ENCODE measurements at regions not wholly inside any gene's neighbourhood (a gene's known extent, or its start where the extent isn't known, plus 50 kb on each side); places are given as distances from the start of the nearest gene placed in this dataset.

DNA sequence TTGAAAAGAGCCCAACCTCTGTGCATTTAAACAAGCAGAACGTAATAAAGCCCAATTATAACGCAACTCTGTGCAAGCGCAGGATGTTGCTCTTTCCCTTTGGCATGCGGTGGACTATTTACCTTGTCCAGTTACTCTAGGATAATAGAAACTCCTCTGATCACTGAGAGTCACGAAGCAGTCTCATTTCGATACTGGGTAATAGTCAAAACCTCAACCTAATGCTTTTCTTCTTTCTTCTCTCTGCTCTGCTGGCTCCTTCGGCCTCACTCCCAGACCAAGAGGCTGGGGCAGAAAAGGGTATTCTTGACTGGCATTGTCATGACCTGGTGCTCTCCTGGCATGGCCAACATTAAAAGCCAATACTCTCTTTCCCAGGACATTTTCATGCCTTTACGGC is 89.7 kb upstream of the GCFC2 start:
- TF ChIP-seq, protein P1, sequence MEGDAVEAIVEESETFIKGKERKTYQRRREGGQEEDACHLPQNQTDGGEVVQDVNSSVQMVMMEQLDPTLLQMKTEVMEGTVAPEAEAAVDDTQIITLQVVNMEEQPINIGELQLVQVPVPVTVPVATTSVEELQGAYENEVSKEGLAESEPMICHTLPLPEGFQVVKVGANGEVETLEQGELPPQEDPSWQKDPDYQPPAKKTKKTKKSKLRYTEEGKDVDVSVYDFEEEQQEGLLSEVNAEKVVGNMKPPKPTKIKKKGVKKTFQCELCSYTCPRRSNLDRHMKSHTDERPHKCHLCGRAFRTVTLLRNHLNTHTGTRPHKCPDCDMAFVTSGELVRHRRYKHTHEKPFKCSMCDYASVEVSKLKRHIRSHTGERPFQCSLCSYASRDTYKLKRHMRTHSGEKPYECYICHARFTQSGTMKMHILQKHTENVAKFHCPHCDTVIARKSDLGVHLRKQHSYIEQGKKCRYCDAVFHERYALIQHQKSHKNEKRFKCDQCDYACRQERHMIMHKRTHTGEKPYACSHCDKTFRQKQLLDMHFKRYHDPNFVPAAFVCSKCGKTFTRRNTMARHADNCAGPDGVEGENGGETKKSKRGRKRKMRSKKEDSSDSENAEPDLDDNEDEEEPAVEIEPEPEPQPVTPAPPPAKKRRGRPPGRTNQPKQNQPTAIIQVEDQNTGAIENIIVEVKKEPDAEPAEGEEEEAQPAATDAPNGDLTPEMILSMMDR (IDR thresholded peaks at IDR 0.05): no peak
- ATAC-seq (ENCODE audit: low FRiP score) (no peak), DNase-seq (ENCODE audit: low spot score) (no peak)

DNA sequence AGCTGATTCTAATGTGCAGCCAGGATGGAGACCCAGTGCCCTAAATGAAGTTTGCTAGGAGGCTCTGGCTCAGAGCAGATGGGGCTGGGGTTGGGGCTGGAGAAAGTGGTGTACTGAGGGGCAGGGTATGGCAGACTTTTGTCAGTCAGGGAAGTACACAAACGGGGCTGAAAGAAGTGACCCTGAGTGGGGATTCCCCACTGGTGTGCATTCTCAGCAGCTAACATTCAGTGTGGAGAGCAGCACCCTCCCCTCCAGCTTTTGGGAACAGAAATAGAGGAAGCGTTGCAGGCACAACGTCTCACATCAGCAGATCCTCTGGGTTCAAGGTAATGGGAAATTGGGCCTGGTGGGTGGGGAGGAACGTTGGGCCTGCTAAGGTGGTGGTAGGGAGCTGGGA is 89.1 kb upstream of the GCFC2 start:
- ATAC-seq (ENCODE audit: low FRiP score) (no peak), DNase-seq (ENCODE audit: low spot score) (no peak)
- TF ChIP-seq, protein P1 (IDR thresholded peaks at IDR 0.05): no peak

DNA sequence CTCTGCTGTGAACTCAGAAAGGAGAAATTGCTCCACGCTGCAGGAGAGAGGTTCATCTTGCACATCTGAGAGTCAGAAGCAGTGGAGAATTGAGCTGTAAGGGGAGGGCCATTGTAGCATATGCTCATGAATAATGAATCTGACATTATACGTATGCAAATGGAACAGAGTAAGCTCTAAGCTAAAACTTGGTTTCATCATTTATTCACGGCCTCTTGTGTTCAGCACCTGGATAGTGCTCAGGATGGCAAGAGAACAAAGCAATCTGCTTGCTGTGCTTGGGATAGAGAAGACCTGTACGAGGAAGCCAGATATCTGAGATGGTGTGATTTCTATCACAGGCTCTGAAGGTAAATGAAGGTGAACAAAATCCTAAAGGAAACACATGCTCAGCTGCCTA is 87.9 kb upstream of the GCFC2 start:
- TF ChIP-seq, protein P1 (IDR thresholded peaks at IDR 0.05): no peak
- DNase-seq (ENCODE audit: low spot score): no peak
- no peak for ATAC-seq (ENCODE audit: low FRiP score)

DNA sequence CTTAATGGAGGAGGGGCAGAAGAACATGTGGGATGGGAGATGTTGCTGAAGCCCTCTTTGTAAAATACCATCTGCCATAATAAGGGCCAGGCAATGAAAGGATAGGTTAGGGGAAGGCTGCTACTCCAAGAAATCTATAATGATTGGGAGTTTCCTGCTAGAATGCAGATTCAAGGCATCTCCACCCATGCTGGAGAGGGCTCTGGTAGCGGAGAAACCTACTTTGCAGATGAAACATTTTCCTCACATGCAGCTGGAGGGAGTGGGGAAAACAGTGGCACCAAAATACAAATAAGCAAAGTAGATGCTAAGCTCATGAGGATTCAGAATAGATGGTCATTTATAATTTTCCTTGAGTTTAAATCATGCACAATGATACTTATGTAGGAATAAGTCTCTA is 82.3 kb upstream of the GCFC2 start:
- DNase-seq (ENCODE audit: low spot score) (no peak), ATAC-seq (ENCODE audit: low FRiP score) (no peak)
- TF ChIP-seq, protein P1 (IDR thresholded peaks at IDR 0.05): no peak

DNA sequence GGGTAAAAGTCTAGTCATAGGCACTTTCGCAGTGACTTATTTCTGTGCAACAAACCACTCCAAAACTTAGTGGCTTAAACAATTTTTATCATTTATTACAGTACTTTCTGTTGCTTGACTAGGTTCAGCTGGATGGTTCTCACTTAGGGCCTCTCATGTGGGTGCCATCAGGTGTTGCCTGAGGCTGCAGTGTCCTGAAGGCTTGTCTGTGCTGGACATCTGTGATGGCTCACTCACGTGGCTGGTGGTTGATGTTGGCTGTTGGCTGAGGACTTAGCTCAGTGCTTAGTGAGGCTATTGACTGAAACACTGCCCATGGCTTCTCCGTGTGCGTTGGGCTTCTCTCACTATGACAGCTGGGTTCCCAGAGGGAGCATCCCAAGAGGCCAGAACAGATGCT is 81.4 kb upstream of the GCFC2 start:
- TF ChIP-seq, protein P1 (IDR thresholded peaks at IDR 0.05): no peak
- DNase-seq (ENCODE audit: low spot score): no peak
- no peak for ATAC-seq (ENCODE audit: low FRiP score)

DNA sequence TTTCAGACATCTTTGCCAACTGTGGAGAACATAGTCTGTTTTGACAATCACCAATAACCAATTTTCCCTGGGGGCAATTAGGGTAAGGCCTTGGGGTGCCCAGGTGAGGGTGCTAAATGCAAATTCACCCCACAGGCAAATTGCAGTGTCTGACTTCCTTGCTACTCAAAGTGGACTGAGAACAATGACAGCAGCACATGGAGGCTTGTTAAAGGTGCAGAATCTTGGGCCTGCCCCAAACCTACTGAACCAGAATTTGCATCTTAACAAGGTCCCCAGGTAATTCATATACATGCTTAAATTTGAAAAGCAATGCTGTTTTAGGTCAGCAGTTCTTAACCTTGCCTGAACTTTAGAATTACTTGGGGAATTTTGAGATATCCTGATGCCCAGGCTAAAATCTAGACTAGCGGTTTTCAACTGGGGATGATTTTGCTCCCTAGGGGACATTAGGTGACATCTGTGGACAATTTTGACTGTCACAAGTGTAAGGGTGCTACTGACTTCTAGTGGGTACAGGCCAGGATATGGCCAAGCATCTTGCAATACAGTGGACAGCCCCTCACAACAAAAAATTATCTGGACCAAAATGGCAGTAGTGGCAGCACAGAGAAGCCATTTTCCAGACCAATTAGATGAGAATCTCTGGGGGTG is 80.2 kb upstream of the GCFC2 start:
- ATAC-seq (ENCODE audit: low FRiP score) (no peak), DNase-seq (ENCODE audit: low spot score) (no peak)
- TF ChIP-seq, protein P1 (IDR thresholded peaks at IDR 0.05): no peak

DNA sequence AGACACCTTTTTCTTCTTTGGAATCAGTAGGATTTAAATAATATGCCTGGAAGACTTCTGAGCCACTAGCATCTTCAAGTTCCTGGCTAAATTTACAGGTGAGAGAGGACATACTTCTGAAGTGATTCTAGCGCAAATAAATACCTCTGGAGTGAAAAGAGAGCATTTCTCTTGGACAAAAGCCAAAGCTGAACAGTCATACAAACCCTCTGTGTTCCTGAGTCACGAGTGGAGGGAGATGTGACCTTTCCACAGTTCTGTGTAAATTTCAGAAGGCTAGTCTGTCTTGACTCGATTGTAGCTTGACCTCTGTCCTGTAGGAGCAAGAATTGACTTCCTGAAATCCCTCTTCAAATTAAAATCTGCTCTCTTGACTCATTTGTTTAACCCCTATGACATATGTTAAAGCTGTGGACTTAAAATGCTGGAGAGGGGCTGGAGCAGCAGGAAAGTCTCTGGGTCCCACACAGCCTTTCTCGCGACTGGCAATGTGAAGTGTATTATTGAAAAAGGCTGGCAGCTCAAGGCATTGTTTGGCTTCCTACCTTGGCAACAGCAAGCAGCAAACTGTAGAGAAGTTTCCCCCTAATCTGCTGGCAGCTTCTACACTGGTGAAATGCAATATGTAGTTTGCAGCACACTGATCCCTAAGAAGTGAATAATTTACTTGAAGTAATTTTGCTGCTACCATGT is 79.6 kb upstream of the GCFC2 start:
- TF ChIP-seq, protein P1 (IDR thresholded peaks at IDR 0.05): no peak
- ATAC-seq (ENCODE audit: low FRiP score) (no peak), DNase-seq (ENCODE audit: low spot score) (no peak)

Data from omental fat pad (tissue), 3 donors.